ENCODE measurements at regions not wholly inside any gene's neighbourhood (a gene's known extent, or its start where the extent isn't known, plus 50 kb on each side); places are given as distances from the start of the nearest gene placed in this dataset.

GRCh38 chr12:115506822-115507559 is 770.5 kb downstream of the MED13L start:
- DNase-seq (ENCODE audit: low read depth), result no peak

GRCh38 chr12:115504306-115505290 is 772.9 kb downstream of the MED13L start:
- no peak for DNase-seq (ENCODE audit: low read depth)

- no peak for DNase-seq (ENCODE audit: low read depth)
Observed at GRCh38 chr12:115500872-115501271, 776.6 kb downstream of the MED13L start.

- no peak for DNase-seq (ENCODE audit: low read depth)
Observed at GRCh38 chr12:115495300-115495699, 782.2 kb downstream of the MED13L start.

DNA sequence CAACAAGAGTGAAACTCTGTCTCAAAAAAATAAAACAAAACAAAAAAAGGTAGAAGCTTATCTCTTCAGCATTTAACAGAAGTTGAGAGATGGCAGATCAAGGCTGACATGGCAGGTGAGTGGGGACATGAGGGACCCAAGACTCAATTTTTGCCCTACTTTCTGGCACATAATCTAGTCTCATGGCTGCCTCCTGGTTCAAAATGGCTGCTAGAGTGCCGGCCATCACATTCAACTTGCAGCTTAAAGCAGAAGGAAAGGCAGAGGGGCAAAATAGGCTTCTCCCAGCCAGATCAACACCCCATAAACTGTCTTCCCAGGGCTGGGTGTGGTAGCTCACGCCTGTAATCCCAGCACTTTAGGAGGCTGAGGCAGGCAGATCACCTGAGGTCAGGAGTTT is 784.9 kb downstream of the MED13L start:
- no peak for DNase-seq (ENCODE audit: low read depth)

- no peak for DNase-seq (ENCODE audit: low read depth)
Observed at GRCh38 chr12:115491511-115492250, 785.8 kb downstream of the MED13L start.

DNA sequence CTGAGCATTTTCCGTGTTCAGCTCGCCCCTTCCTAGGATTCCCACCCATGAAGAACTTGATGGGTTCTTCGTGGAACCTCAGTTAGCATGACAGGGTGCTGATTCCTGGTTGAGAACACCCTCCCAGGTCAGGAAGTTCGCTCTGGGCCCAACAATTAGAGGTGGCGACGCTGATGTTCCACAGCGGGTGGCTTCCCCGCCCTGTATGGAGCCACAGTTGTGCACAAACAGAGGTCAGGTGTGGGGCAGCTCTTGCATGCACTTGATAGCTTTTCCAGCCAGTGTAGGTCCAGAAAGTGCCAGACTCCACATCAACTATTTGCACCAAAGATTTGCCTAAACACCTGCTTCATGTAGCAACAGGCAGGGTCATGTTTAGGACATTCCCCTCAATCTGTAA is 788.2 kb downstream of the MED13L start:
- no peak for DNase-seq (ENCODE audit: low read depth)

DNA sequence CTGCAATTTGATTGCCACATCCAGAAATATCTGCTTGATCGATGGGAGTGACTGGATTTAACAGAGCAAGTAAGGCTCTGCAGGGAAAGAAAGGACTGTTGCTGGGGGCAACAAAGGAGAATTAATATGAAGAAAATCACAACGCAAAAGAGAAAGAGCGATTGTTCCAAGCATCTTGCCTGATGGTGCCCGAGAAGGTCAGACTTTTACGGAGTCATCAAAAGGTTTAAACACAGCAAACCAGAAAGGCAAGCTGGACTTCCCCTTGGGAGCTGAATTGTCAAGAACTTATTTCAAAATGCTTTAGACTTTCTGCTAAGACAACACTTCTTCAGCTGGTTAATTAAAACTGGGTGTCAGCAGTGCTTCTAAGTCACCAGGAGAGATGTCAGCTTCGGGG is 791.5 kb downstream of the MED13L start:
- DNase-seq (ENCODE audit: low read depth), result no peak

- no peak for DNase-seq (ENCODE audit: low read depth)
Observed at GRCh38 chr12:115485503-115485902, 792.0 kb downstream of the MED13L start.

- no peak for DNase-seq (ENCODE audit: low read depth)
Observed at GRCh38 chr12:115482943-115483342, 794.5 kb downstream of the MED13L start.

DNA sequence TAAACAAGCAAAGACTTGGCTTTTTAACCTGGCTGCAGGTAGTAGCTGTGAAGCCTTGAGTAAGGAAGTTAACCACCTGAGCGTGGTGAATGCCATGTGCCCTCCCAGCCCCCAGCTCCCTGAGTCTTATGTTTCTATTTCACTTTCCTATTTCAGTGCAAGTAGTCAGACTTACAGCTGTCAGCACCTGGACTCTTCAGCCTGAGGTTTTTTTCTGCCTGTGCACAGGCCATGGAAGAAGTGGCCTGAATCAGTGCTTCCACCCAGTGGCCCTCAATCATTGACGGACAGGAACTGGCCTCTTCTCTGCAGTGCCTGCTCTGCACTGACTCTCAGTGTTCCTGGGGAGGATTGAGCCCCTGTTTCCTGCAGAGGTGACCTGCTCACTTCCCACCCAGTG is 796.4 kb downstream of the MED13L start:
- DNase-seq (ENCODE audit: low read depth), result no peak

DNA sequence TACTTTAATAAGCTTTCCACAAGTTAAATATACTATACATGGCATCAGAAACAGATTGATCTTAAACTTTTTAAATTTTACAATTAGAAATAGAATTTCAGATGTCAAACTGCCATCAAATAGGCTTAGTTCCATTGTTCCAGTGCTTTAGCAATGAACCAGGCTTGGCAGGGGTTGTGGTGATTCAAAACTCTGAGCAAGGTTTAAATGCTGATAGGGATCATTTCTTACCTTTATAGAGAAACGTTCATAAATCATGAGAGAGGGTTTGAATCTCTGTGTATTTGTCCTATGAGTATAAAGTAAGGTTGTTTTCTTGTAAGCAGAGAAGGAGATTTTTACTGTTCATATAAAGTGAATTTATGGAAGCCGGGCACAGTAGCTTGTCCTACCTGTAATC is 794.5 kb upstream of the TBX3 start:
- DNase-seq (ENCODE audit: low read depth), result no peak

GRCh38 chr12:115474539-115475353 is 790.8 kb upstream of the TBX3 start:
- no peak for DNase-seq (ENCODE audit: low read depth)

DNA sequence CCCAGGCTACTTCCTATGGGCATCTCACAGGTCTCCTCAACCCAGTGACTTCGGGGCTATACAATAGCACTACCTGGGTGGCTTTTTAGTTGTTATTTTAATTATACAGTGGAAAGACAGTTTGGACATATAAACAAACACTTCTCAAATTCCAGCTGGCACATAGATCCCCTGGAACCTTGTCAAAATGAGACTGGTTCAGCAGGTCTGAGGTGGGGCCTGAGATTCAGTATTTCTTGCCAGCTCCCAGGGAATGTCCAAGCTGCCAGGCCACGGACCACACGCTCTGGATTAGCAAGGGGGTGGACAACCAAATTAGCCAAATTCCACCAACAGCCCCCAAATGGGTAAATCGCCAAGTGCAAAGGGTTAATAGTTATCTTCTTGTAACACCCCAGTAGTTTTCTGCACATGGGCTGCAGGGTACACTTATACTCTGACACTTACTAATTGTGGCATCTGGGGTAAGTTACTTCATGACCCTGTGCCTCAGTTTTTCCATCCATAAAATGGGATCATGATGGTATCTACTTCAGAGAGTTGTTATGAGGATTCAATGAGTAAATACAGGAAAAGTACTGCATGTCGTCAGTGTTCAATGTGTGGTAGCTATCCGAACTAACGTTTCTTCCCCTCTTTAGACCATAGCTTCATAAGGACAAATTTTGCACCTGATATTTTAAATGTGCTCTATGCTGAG is 789.4 kb upstream of the TBX3 start:
- no peak for DNase-seq (ENCODE audit: low read depth)

- DNase-seq (ENCODE audit: low read depth), result no peak
Observed at GRCh38 chr12:115472852-115473251, 788.9 kb upstream of the TBX3 start.

DNA sequence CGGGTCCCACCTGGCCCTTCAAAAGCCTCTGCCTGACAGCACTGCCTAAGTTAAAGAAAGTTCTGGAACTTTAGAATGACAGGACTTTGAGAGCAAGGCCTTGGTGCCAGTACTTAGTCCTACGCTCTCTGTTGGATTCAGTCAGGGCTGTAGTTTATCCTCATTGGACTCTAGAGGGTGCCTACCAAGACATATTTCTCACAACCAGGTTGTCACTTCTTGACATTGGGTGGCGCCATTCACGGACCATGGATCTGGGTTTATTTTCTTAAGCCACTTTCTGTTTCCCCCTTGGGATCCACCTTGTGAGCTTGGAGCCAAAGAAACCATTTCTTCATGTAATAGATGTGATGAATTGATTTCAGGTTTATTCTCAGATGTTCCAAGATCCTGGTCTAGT is 787.0 kb upstream of the TBX3 start:
- DNase-seq (ENCODE audit: low read depth), result no peak

DNA sequence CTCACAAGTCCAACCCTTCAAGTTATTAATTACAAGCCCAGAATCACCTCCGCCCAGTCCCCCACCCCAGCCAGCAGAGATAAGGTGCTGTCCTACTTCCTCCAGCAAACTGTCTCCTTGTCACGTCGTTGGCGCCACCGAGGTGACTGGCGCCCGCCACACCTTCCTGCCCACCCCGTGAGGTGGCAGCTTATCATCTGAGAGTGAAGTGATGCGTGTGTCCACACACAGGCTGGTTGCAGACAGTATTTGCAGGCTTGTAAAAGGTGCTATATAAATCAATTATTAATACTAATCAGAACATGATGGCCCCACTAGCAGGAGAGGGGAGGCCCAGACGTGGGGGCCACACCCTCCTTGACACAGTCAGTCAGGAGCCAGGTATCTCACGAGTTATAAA is 786.6 kb upstream of the TBX3 start:
- no peak for DNase-seq (ENCODE audit: low read depth)

DNA sequence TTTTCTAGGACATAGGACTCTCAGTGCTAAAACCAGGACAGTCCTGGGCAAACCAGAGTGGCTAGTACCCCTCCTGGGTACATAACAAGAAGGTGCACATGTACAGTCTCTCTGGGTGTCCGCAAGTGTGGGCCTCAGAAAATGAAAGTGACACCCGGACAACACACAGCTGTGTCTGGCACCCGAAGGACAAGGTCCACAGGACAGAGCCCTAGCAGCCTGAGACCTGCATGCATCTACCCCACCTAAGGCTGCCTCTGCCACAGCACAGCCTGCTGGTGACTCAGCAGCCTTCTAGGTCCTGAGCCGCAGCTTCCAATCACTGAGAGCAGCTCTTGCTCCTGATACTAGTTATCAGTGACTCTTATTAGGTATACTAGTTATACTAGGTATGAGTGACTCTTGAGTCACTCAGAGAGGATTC is 784.1 kb upstream of the TBX3 start:
- peak; percentile 11 for DNase-seq (ENCODE audit: low read depth)

- DNase-seq (ENCODE audit: low read depth), result no peak
Observed at GRCh38 chr12:115467531-115467930, 783.6 kb upstream of the TBX3 start.

- DNase-seq (ENCODE audit: low read depth), result no peak
Observed at GRCh38 chr12:115466076-115466475, 782.1 kb upstream of the TBX3 start.

DNA sequence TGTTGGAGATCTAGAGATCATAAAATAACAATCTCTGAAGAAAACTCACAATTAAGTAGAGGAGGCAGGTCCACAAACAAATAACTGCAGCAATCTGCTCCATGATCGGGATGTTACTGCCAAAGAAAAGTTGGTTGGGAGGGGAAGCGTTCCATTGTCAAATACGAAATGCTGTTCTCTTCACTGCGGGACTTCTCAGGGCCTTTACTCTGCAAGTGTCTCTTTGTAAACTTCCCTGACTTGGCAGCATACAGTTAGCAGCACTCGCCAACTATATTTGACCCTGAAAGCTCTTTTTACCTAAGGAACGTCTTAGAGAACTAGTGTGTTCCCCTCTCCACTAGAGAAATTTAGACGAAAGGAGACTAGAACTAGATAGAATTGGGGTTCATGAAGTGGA is 780.7 kb upstream of the TBX3 start:
- no peak for DNase-seq (ENCODE audit: low read depth)
